HG02840 (cell line): ENCODE measurements at regions not wholly inside any gene's neighbourhood (a gene's known extent, or its start where the extent isn't known, plus 50 kb on each side); places are given as distances from the start of the nearest gene placed in this dataset.
"Not testable (repeated sequence)": the region's sequence is repeated elsewhere in the genome, so short reads cannot be mapped to it uniquely, and the experiment has no call there.

Experiments
- ATAC-seq: cut with Tn5 transposase; IDR thresholded peaks from one replicate; pipeline ENCODE4 v1.9.1; 2021; ENCODE audit warnings: mild to moderate bottlenecking, moderate library complexity, moderate number of reproducible peaks; ENCODE audit not compliant: unreplicated experiment, low FRiP score

- ATAC-seq: no peak
Measured at GRCh38 chr12:75742961-75743360, 231.6 kb upstream of the KRR1 start.

GRCh38 chr12:75742048-75742447, 230.6 kb upstream of the KRR1 start:
- ATAC-seq: no peak

- no peak for ATAC-seq
Measured at GRCh38 chr12:75739912-75740311, 228.5 kb upstream of the KRR1 start.

GRCh38 chr12:75739098-75739497, 227.7 kb upstream of the KRR1 start:
- ATAC-seq: not testable (repeated sequence)

- ATAC-seq: peak; percentile 91
Measured at GRCh38 chr12:75738486-75738885, 227.1 kb upstream of the KRR1 start.

- ATAC-seq: no peak
Measured at GRCh38 chr12:75735853-75736252, 224.4 kb upstream of the KRR1 start.

GRCh38 chr12:75728826-75729225, 217.4 kb upstream of the KRR1 start:
- ATAC-seq: no peak

GRCh38 chr12:75727577-75727976, 216.2 kb upstream of the KRR1 start:
- ATAC-seq: no peak

- no peak for ATAC-seq
Measured at GRCh38 chr12:75725521-75726111, 214.2 kb upstream of the KRR1 start.

GRCh38 chr12:75724928-75725312, 213.5 kb upstream of the KRR1 start:
- ATAC-seq: no peak

- no peak for ATAC-seq
Measured at GRCh38 chr12:75724307-75724927, 213.0 kb upstream of the KRR1 start.

- ATAC-seq: peak; percentile 68
Measured at GRCh38 chr12:75722714-75723200, 211.3 kb upstream of the KRR1 start.

GRCh38 chr12:75721796-75722195, 210.4 kb upstream of the KRR1 start:
- no peak for ATAC-seq

- ATAC-seq: no peak
Measured at GRCh38 chr12:75720812-75721641, 209.6 kb upstream of the KRR1 start.

GRCh38 chr12:75717902-75718301, 206.5 kb upstream of the KRR1 start:
- no peak for ATAC-seq

- no peak for ATAC-seq
Measured at GRCh38 chr12:75716291-75717025, 205.0 kb upstream of the KRR1 start.

GRCh38 chr12:75715682-75716081, 204.3 kb upstream of the KRR1 start:
- no peak for ATAC-seq

GRCh38 chr12:75715323-75715644, 203.9 kb upstream of the KRR1 start:
- ATAC-seq: no peak

GRCh38 chr12:75714462-75715322, 203.3 kb upstream of the KRR1 start:
- no peak for ATAC-seq

- no peak for ATAC-seq
Measured at GRCh38 chr12:75713434-75713833, 202.0 kb upstream of the KRR1 start.
